ENCODE measurements at regions not wholly inside any gene's neighbourhood (a gene's known extent, or its start where the extent isn't known, plus 50 kb on each side); places are given as distances from the start of the nearest gene placed in this dataset.
A peak's percentile ranks its signal among the peaks of the same experiment; 100 is the strongest.

DNA sequence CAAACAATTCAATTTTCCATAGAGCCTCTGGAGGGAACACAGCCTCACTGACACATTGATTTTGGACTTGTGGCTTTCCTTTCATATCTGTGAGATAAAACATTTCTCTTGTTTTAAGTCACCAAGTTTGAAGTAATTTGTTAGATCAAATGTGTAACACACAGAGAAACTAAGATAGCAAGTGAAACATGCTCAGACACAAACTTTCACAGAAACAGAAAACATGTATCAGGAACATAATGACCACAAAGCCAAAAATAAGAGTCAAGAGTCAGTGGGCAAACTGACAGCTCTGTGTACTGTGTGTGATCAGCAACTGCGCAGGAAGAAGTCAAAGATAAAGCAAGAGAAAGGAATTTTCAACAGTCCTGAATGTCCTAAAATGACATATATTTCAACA, 1237.5 kb downstream of the AMY1C start (continued):
- TF ChIP-seq ZBTB33 (IDR thresholded peaks at IDR 0.05) = no peak
- TF ChIP-seq ZNF274 (IDR thresholded peaks at IDR 0.05; ENCODE audit: insufficient read depth, insufficient read length) = no peak
- peak; percentile 85 for TF ChIP-seq MTA2 (IDR thresholded peaks at IDR 0.05; ENCODE audit: low read depth)
- TF ChIP-seq PAX5 (IDR thresholded peaks at IDR 0.05; ENCODE audit: borderline replicate concordance, low read depth, low read length) = 0 out of 2 replicates have a peak, but pooled peaks have one; percentile 37
- 0 out of 2 replicates have a peak, but pooled peaks have one; percentile 23 for TF ChIP-seq TAF1 (IDR thresholded peaks at IDR 0.05; ENCODE audit: borderline replicate concordance, low read depth, low read length)
- peak; percentile 38; the same call in 1 of the 2 replicates for TF ChIP-seq DPF2 (IDR thresholded peaks at IDR 0.05)
- TF ChIP-seq POU2F2 (IDR thresholded peaks at IDR 0.05; ENCODE audit: borderline replicate concordance, low read depth, low read length) = no peak
- TF ChIP-seq GATAD2B (conservative IDR thresholded peaks at IDR 0.05; ENCODE audit: low read depth) = no peak
- no peak for TF ChIP-seq PAX8 (IDR thresholded peaks at IDR 0.05)
- TF ChIP-seq, protein P1, sequence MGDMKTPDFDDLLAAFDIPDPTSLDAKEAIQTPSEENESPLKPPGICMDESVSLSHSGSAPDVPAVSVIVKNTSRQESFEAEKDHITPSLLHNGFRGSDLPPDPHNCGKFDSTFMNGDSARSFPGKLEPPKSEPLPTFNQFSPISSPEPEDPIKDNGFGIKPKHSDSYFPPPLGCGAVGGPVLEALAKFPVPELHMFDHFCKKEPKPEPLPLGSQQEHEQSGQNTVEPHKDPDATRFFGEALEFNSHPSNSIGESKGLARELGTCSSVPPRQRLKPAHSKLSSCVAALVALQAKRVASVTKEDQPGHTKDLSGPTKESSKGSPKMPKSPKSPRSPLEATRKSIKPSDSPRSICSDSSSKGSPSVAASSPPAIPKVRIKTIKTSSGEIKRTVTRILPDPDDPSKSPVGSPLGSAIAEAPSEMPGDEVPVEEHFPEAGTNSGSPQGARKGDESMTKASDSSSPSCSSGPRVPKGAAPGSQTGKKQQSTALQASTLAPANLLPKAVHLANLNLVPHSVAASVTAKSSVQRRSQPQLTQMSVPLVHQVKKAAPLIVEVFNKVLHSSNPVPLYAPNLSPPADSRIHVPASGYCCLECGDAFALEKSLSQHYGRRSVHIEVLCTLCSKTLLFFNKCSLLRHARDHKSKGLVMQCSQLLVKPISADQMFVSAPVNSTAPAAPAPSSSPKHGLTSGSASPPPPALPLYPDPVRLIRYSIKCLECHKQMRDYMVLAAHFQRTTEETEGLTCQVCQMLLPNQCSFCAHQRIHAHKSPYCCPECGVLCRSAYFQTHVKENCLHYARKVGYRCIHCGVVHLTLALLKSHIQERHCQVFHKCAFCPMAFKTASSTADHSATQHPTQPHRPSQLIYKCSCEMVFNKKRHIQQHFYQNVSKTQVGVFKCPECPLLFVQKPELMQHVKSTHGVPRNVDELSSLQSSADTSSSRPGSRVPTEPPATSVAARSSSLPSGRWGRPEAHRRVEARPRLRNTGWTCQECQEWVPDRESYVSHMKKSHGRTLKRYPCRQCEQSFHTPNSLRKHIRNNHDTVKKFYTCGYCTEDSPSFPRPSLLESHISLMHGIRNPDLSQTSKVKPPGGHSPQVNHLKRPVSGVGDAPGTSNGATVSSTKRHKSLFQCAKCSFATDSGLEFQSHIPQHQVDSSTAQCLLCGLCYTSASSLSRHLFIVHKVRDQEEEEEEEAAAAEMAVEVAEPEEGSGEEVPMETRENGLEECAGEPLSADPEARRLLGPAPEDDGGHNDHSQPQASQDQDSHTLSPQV (IDR thresholded peaks at IDR 0.05) = no peak
- no peak for TF ChIP-seq ELK1 (IDR thresholded peaks at IDR 0.05; ENCODE audit: low read depth, low read length)
- TF ChIP-seq, protein P2, sequence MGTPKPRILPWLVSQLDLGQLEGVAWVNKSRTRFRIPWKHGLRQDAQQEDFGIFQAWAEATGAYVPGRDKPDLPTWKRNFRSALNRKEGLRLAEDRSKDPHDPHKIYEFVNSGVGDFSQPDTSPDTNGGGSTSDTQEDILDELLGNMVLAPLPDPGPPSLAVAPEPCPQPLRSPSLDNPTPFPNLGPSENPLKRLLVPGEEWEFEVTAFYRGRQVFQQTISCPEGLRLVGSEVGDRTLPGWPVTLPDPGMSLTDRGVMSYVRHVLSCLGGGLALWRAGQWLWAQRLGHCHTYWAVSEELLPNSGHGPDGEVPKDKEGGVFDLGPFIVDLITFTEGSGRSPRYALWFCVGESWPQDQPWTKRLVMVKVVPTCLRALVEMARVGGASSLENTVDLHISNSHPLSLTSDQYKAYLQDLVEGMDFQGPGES (IDR thresholded peaks at IDR 0.05) = no peak
- TF ChIP-seq ZSCAN29 (IDR thresholded peaks at IDR 0.05) = no peak
- no peak for TF ChIP-seq SPI1 (IDR thresholded peaks at IDR 0.05; ENCODE audit: borderline replicate concordance, insufficient read depth, low read depth, low read length)
- no peak for TF ChIP-seq LARP7 (IDR thresholded peaks at IDR 0.05)
- no peak for TF ChIP-seq ZNF207 (IDR thresholded peaks at IDR 0.05; ENCODE audit: borderline replicate concordance)
- TF ChIP-seq RFX5 (IDR thresholded peaks at IDR 0.05; ENCODE audit: low read depth, low read length) = no peak
- peak; percentile 51; the same call in 1 of the 2 replicates for TF ChIP-seq TBL1XR1 (IDR thresholded peaks at IDR 0.05; ENCODE audit: low read depth, low read length)
- no peak for TF ChIP-seq USF1 (IDR thresholded peaks at IDR 0.05; ENCODE audit: borderline replicate concordance, extremely low read length, insufficient read depth, low read depth, low read length)
- no peak for TF ChIP-seq BCLAF1 (IDR thresholded peaks at IDR 0.05)

All from GM12878 (cell line).